GM13976 (cell line): ENCODE measurements at regions not wholly inside any gene's neighbourhood (a gene's known extent, or its start where the extent isn't known, plus 50 kb on each side); places are given as distances from the start of the nearest gene placed in this dataset.

ENCODE experiments used
- DNase-seq: peaks from one replicate; pipeline ENCODE4 v3.0.0; 2012; ENCODE audit warnings: low spot score
- in situ Hi-C: fragments of 300-500 bp; cut with MboI; formaldehyde crosslinking; loops from one replicate; pipeline ENCODE4 v1.12.0; 2022; ENCODE audit warnings: low sequenced_read_pairs, mixed read lengths, inconsistent platforms; ENCODE audit not compliant: unreplicated experiment
- TF ChIP-seq, protein P1 (sequence below): IDR thresholded peaks from 2 replicates; pipeline ENCODE4 v1.5.1; 2012; ENCODE audit warnings: borderline replicate concordance, mild to moderate bottlenecking; ENCODE audit not compliant: insufficient read depth; ENCODE audit errors: extremely low read depth, missing control alignments, control extremely low read depth

DNA sequence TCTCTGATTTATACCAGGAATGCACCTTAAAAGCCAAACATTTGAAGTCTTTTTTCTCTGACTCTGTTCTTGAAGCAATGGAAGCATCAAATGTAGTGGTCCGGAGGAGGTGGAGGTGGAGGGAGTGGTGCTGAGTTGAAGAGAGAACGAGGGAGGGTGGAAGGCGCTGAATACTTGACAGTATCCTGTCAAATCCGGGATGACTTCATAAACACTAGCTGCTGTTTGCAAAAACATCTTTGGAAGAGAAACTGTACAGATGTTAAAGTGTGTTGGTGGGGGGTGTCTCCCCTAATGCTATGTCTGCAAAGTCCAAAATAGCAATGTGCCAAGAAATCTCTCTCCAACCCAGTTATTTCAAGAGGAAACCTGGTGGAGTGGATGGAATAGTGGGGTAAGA, 328.5 kb upstream of the AUTS2 start:
- TF ChIP-seq, protein P1, sequence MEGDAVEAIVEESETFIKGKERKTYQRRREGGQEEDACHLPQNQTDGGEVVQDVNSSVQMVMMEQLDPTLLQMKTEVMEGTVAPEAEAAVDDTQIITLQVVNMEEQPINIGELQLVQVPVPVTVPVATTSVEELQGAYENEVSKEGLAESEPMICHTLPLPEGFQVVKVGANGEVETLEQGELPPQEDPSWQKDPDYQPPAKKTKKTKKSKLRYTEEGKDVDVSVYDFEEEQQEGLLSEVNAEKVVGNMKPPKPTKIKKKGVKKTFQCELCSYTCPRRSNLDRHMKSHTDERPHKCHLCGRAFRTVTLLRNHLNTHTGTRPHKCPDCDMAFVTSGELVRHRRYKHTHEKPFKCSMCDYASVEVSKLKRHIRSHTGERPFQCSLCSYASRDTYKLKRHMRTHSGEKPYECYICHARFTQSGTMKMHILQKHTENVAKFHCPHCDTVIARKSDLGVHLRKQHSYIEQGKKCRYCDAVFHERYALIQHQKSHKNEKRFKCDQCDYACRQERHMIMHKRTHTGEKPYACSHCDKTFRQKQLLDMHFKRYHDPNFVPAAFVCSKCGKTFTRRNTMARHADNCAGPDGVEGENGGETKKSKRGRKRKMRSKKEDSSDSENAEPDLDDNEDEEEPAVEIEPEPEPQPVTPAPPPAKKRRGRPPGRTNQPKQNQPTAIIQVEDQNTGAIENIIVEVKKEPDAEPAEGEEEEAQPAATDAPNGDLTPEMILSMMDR = no peak
- in situ Hi-C loops = no loop called here
- DNase-seq = no peak

DNA sequence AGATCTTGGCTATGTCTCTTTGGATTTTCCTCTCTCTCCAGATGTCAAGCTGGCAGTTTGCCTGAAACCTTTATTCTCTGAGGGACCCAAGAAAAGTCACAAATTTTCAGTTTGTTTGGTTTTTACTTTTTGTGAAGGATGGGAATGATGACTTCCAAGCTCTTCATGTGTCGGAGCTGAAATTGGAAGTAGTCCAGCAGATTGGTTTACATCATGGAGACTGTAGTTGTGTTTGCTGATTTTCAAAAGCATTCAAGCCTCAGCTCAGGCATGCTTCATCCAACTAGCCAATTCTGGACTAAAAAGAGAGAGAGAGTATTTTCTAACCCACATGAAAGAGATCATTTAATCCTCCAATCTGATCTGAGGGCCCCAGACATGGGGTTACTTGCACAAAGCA, 326.2 kb upstream of the AUTS2 start:
- no peak for DNase-seq
- in situ Hi-C loops = no loop called here
- TF ChIP-seq, protein P1 = no peak

DNA sequence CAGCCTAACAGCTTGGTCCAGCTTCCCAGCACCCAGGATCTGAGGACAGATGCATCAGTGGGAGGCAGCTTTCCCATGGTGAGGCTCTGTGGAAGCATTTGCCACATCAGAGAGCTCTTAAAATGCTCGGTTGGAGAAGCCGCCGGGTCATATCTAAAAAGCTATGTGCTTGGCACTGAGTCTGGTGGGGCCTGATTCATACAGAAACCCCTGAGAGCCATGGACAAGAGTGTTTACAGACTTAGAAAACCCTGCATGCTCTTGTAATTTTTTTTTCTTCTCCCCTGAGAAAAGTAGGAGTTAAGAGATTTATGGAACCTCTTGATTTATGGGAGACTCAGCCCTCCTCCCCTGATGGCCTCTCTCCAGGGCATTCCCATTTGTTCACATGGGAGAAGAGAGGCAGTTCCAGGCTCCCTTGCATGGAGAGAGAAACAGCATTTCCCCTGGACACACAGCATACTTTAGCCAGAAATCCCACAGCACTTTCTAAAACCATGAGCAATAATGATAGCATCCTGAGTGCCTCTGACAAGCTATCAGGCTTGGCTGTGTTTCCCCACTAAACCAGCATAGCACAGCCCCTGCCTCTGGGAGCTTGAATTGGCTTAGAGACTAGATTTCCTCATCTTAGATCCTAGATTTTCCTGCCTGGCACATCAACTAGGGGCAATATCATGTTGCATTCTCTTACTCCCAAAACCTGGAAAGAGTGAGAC, 322.1 kb upstream of the AUTS2 start:
- in situ Hi-C loops = no loop called here
- TF ChIP-seq, protein P1 = no peak
- no peak for DNase-seq

- DNase-seq = no peak
- TF ChIP-seq, protein P1 = no peak
- in situ Hi-C loops = no loop called here
Measured at GRCh38 chr7:69277366-69277765, 320.9 kb upstream of the AUTS2 start.

GRCh38 chr7:69282946-69283345, 315.3 kb upstream of the AUTS2 start:
- in situ Hi-C loops = no loop called here
- TF ChIP-seq, protein P1 = no peak

GRCh38 chr7:69283421-69283820, 314.9 kb upstream of the AUTS2 start:
- TF ChIP-seq, protein P1 = no peak
- in situ Hi-C loops = no loop called here
- no peak for DNase-seq

More at GRCh38 chr7:69282946-69283345, 315.3 kb upstream of the AUTS2 start:
- no peak for DNase-seq
